ENCODE measurements at regions not wholly inside any gene's neighbourhood (a gene's known extent, or its start where the extent isn't known, plus 50 kb on each side); places are given as distances from the start of the nearest gene placed in this dataset.

DNA sequence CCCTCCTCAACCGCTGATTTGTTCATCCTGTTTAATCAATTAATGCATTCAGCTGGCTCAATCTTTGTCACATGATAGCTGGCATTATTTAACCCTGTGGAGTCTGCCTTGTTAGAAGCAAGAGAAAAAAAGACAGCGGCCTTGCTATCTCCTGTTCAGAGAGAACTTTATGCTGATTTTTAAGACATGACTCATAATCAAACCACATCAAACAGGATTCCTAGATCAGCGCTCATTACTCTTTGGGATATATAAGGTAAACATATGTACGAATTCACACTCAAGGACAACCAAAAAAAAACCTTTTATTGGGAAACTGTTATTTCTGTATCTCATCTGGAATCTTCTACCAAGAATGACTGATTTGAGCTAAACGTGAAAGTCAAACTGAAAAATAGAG is 195.1 kb downstream of the C1D start:
- no peak for TF ChIP-seq POLR2A (IDR thresholded peaks at IDR 0.05)
- TF ChIP-seq, protein P1, sequence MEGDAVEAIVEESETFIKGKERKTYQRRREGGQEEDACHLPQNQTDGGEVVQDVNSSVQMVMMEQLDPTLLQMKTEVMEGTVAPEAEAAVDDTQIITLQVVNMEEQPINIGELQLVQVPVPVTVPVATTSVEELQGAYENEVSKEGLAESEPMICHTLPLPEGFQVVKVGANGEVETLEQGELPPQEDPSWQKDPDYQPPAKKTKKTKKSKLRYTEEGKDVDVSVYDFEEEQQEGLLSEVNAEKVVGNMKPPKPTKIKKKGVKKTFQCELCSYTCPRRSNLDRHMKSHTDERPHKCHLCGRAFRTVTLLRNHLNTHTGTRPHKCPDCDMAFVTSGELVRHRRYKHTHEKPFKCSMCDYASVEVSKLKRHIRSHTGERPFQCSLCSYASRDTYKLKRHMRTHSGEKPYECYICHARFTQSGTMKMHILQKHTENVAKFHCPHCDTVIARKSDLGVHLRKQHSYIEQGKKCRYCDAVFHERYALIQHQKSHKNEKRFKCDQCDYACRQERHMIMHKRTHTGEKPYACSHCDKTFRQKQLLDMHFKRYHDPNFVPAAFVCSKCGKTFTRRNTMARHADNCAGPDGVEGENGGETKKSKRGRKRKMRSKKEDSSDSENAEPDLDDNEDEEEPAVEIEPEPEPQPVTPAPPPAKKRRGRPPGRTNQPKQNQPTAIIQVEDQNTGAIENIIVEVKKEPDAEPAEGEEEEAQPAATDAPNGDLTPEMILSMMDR (IDR thresholded peaks at IDR 0.05): no peak
